ENCODE measurements at regions not wholly inside any gene's neighbourhood (a gene's known extent, or its start where the extent isn't known, plus 50 kb on each side); places are given as distances from the start of the nearest gene placed in this dataset.

- DNase-seq (ENCODE audit: low read depth, low spot score): no peak
- no peak overlapping the region for H3K4me3 ChIP-seq (ENCODE audit: low read length)
Observed at GRCh38 chr18:73636355-73636754, 511.3 kb downstream of the FBXO15 start.

GRCh38 chr18:73626859-73627258 lies 520.8 kb downstream of the FBXO15 start:
- no peak for DNase-seq (ENCODE audit: low read depth, low spot score)
- no peak overlapping the region for H3K4me3 ChIP-seq (ENCODE audit: low read length)

GRCh38 chr18:73626221-73626620 lies 521.4 kb downstream of the FBXO15 start:
- no peak for DNase-seq (ENCODE audit: low read depth, low spot score)

GRCh38 chr18:73621091-73621490 lies 526.5 kb downstream of the FBXO15 start:
- no peak overlapping the region for H3K4me3 ChIP-seq (ENCODE audit: low read length)
- DNase-seq (ENCODE audit: low read depth, low spot score): no peak

More at GRCh38 chr18:73626221-73626620, 521.4 kb downstream of the FBXO15 start:
- H3K4me3 ChIP-seq (ENCODE audit: low read length): no peak overlapping the region

- H3K4me3 ChIP-seq (ENCODE audit: low read length): no peak overlapping the region
Observed at GRCh38 chr18:73617981-73618380, 529.7 kb downstream of the FBXO15 start.

GRCh38 chr18:73615506-73615905 lies 532.1 kb downstream of the FBXO15 start:
- no peak for DNase-seq (ENCODE audit: low read depth, low spot score)
- H3K4me3 ChIP-seq (ENCODE audit: low read length): no peak overlapping the region

More at GRCh38 chr18:73617981-73618380, 529.7 kb downstream of the FBXO15 start:
- DNase-seq (ENCODE audit: low read depth, low spot score): no peak

- no peak for DNase-seq (ENCODE audit: low read depth, low spot score)
- no peak overlapping the region for H3K4me3 ChIP-seq (ENCODE audit: low read length)
Observed at GRCh38 chr18:73614812-73615211, 532.8 kb downstream of the FBXO15 start.

GRCh38 chr18:73613706-73614340 lies 533.8 kb downstream of the FBXO15 start:
- no peak for DNase-seq (ENCODE audit: low read depth, low spot score)
- no peak overlapping the region for H3K4me3 ChIP-seq (ENCODE audit: low read length)

- H3K4me3 ChIP-seq (ENCODE audit: low read length): no peak overlapping the region
- DNase-seq (ENCODE audit: low read depth, low spot score): no peak
Observed at GRCh38 chr18:73597832-73598615, 549.6 kb downstream of the FBXO15 start.

GRCh38 chr18:73594749-73595148 lies 552.9 kb downstream of the FBXO15 start:
- H3K4me3 ChIP-seq (ENCODE audit: low read length): no peak overlapping the region
- no peak for DNase-seq (ENCODE audit: low read depth, low spot score)

- no peak for DNase-seq (ENCODE audit: low read depth, low spot score)
- H3K4me3 ChIP-seq (ENCODE audit: low read length): no peak overlapping the region
Observed at GRCh38 chr18:73593207-73593606, 554.4 kb downstream of the FBXO15 start.

- no peak for DNase-seq (ENCODE audit: low read depth, low spot score)
- H3K4me3 ChIP-seq (ENCODE audit: low read length): no peak overlapping the region
Observed at GRCh38 chr18:73590950-73591349, 556.7 kb downstream of the FBXO15 start.

GRCh38 chr18:73579698-73580097 lies 567.9 kb downstream of the FBXO15 start:
- DNase-seq (ENCODE audit: low read depth, low spot score): no peak
- H3K4me3 ChIP-seq (ENCODE audit: low read length): no peak overlapping the region

- H3K4me3 ChIP-seq (ENCODE audit: low read length): no peak overlapping the region
- DNase-seq (ENCODE audit: low read depth, low spot score): no peak
Observed at GRCh38 chr18:73577365-73577764, 570.3 kb downstream of the FBXO15 start.

GRCh38 chr18:73563901-73564472 lies 583.6 kb downstream of the FBXO15 start:
- H3K4me3 ChIP-seq (ENCODE audit: low read length): no peak overlapping the region
- no peak for DNase-seq (ENCODE audit: low read depth, low spot score)

GRCh38 chr18:73563345-73563744 lies 584.3 kb downstream of the FBXO15 start:
- no peak overlapping the region for H3K4me3 ChIP-seq (ENCODE audit: low read length)
- no peak for DNase-seq (ENCODE audit: low read depth, low spot score)

GRCh38 chr18:73556904-73557303 lies 590.7 kb downstream of the FBXO15 start:
- DNase-seq (ENCODE audit: low read depth, low spot score): no peak
- H3K4me3 ChIP-seq (ENCODE audit: low read length): no peak overlapping the region

- no peak overlapping the region for H3K4me3 ChIP-seq (ENCODE audit: low read length)
- no peak for DNase-seq (ENCODE audit: low read depth, low spot score)
Observed at GRCh38 chr18:73552171-73552570, 595.5 kb downstream of the FBXO15 start.

- H3K4me3 ChIP-seq (ENCODE audit: low read length): no peak overlapping the region
- no peak for DNase-seq (ENCODE audit: low read depth, low spot score)
Observed at GRCh38 chr18:73551211-73551610, 596.4 kb downstream of the FBXO15 start.

- no peak overlapping the region for H3K4me3 ChIP-seq (ENCODE audit: low read length)
- DNase-seq (ENCODE audit: low read depth, low spot score): no peak
Observed at GRCh38 chr18:73549236-73549635, 598.4 kb downstream of the FBXO15 start.

All from Jurkat, Clone E6-1 (cell line).